D341Med (cell line): ENCODE measurements at regions not wholly inside any gene's neighbourhood (a gene's known extent, or its start where the extent isn't known, plus 50 kb on each side); places are given as distances from the start of the nearest gene placed in this dataset.

ENCODE experiments used
- DNase-seq: peaks from one replicate; pipeline ENCODE4 v3.0.0; 2012; ENCODE audit warnings: low spot score

DNA sequence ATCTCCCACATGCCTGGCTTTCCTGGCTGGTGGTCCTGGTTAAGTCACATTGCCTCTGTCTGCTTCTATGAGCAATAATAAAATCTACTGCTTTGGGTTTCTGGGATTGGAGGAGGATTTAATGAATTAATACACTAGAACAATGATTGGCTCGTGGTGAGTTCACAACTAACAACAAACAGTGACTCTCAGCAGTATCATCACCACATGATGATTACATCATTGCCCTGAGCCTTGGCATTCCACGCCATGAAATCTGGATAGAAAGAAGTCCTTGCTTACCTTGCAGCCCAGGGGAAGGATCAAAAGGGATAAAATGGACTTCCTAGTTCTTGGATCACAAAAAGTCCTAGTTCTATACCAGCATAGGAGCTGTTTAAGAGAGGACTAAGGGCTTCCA is 1069.0 kb downstream of the VRK1 start:
- no peak for DNase-seq

DNA sequence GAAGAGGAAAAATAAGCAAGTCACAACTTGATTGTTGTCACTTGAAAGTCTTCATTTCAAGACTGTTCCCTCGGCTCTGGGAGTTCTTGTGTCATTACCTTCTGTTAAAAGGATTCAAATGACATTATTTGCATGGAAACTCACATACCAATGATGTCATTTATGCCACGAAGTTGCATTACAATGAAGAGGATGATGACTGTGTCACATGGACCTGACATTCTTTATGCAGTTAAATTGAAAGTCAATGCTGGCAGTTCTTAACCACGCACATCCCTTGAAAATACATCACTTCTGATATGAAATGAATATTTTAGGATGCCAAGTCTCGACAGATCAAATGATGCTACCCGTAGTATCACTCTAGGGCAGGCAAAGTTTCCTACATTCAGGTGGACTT is 1069.5 kb downstream of the VRK1 start:
- no peak for DNase-seq

DNA sequence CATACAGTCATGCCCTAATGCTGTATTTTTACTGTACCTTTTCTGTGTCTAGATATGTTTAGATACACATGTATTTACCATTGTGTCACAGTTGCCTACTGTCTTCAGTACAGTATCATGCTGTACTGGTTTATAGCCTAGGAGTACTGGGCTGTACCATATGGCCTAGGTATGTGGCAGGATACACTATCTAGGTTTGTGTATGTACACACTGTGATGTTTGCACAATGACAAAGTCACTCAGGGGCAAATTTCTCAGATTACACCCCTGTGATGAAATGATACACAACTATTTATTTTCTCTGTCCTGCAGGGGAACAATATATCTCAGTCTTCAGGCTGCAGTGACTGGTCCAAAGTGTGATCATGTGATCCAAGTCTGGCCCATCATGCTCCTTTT is 1076.1 kb downstream of the VRK1 start:
- DNase-seq = no peak

DNA sequence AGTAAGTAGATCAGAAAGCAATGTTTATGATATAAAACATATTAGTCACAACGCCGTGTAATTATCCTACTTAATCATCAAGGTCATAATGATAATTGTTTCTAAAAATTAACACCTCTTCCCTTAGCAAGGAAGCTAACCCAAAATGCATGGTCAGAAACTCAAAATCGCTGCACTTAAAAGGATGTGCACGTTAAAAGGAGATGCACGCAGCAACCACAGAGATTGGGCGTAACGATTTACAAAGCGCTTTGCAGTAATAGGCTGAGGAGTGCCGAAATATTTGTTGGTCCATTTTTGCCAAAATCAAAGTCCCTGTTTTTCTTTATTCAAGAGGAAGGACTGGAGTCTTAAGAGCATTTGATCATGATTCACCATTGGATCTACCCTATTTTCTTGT is 1077.2 kb downstream of the VRK1 start:
- DNase-seq = no peak

DNA sequence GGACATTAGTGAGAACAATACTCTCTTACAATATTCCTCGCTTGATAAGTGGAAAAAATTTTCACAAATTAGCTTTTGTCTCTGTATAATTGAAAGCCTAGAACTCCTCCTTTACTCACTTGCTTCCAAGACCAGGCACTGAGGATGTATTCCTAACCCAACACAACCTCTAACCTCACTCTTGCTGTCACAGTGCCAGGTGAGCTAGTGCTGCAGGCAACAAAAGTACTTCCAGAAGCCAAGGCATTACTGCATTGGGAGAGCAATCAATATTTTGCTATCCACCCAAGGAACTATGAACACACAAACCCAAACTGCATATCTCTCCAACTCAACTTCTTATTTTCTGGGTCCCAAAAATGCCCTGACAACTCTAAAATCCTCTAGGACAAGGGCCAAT is 1081.0 kb downstream of the VRK1 start:
- no peak for DNase-seq

DNA sequence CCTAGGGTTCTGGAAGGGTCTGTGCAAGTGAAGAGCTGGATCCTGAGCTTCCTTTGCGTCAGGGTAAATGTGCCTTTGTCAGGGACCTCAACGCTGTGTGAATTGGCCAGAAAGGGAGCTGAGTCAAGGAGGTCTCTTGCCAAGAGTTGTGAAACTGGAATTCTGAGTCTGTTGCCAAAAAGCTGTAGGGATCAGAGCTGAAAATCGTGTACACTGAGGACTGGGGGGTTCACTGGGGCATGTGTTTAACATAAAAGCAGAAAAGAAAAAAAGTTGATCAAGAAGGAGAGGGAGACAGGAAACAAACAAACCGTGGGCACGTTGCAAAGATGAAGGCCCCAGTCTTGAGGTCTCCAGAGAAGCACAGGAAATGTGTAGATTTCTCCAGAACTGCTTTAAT is 1081.5 kb downstream of the VRK1 start:
- DNase-seq = no peak

DNA sequence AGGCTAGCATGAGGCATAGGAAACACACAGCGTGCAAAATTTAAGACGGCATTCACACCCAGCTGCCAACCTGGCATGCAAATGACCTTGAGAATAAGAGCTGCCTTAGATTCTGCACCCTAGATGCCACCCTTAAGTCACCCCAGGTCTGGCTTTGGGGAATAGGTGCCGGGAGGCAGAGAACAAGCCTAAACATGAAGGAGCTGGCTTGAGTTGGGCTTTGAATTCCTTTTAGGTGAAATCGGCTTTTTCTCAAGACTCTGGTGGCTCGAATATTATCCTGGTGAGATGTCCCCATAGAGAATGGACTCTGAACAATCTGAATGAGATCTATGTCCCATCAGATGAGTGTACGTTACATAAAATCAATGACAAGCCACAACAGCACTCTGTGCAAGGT is 1090.5 kb downstream of the VRK1 start:
- no peak for DNase-seq

DNA sequence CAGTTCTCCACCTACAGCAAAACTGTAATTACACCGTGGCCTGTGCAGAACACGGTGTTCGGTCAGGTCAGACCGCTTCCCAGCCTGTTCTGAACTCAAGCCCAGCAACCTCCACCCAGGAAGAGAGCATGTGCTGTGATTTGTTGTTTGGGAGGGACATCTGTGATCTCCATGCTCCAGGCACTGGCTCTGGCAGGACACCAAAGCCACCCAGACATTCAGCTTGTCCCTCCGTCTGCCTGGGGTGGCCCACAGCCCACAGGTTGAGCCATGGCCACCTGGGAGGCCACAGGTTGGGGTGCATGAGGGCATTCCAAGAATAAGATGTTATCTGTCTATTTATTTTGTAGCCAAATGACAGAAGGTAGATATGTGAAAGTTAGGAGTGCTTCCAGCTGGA is 1091.1 kb downstream of the VRK1 start:
- DNase-seq = no peak

DNA sequence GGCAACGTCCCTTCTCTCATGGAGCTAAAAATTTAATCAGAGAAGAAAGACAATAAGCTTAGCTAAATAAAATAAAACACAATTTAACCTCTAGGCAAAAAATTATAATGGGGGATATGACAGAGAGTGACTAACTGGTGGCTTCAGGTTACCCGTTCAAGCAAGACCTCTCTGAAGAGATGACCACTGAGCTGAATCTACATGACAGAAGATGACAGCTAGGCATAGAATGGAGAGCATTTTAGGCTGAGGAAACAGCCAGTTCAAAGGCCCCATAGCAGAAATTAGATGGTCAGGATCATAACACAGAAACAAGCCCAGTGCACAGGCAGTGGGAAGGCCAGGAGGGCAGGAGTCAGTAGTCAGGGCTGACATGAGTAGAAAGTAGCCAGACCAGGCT is 1094.3 kb downstream of the VRK1 start:
- no peak for DNase-seq

DNA sequence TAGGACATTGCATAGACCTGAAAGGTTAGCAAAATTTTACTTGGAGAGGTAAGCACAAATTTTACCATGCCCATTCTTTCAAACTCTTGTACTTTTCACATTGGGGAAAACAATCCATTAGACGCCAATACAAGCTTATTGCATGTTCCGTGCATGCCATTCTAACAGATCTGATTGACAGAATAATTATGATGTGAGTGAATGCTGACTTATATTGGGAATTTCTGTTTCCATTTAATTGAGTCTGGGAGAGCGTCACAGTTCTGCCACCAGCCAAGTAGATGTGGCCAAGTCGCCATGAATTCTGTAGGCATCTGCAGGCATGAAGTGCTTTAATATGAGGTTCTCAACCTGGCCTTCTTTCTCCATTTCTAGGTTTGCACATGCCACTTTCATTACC is 1097.4 kb downstream of the VRK1 start:
- DNase-seq = no peak

DNA sequence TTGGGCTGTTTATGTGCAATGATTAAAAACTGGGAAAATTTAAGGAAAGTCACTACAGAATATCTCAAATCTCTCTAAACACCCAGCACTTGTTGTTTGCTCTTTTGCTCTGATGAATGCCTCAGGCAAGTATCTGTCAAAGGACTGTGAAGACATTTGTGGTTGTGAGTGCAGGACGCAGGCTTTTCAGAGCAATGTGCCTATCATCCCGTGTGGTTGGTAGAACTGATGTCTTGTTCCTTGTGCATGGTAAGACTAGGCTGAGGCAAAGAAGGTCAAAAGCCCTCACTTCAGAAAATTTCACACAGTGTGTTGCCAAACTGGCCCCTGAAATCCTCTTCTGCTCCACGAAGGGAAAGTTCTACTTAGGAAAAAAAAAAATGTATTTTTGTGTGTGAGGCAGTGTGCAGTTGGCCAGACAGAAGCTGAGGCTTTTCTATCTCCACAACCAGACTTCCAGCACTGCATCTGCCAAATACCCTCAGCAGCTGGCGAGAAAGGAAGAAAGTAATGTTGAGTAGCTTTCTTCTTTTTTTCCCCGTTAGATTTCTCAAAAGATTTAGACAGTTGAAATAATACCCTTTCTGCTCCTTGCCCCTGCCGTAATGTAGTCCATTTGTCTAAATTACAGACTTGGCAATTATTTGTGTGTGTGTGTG is 1103.1 kb downstream of the VRK1 start:
- no peak for DNase-seq

DNA sequence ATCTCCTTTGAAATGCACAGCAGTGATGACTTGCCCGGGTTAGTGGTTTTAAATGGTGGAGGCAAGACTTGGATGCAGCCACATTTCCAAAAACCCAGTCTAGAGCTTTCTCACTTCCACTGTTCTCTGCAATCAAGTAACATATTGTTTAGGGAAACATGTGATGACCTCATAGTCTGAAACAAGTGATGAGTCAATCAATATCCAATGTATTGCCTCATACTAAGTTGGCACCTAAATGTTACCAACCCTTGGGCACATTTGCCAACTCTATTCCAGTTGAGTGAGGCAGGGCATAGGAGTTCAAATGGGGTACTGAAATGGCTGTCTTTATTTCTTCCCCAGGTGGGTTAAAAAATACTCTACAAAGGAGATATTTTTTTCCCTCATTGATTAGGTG is 1105.4 kb downstream of the VRK1 start:
- DNase-seq = no peak

DNA sequence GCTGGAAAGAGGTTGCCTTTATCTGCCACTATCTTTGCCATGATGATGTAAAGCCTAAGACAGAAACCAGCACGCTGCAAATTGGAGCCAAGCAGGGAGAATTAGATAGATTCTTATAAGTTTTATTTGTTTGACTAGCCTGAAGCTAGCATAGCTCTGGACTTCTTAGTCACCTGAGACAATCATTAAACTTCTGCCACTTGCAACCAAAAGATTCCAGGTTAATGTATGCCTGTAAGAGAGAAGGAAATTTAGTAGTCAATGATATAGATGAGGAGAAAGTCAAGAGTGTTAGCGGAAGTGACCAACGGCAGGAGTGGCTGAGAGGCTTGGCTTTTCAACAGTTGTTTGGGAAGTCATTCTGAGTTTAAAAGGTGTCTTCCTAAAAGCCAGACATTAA is 1106.6 kb downstream of the VRK1 start:
- DNase-seq = no peak

DNA sequence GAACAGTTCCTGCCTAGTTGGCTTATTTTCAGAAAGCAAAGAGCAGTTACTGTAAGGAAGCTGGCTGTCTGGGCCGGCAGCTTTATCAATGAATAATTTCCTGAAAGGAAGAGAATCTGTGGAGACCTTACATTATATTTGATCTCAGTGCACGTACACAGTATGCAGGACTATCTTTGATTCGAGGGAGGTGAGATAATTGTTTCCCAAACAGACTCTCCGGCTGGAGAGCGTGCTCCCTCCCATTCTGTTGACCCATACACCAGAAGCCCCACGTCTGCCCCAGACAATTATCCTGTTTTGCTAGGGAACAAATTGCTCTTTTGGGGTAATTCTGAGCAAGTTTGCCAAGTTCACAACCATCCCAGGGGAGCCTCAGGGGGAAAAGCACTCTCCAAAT is 1115.0 kb downstream of the VRK1 start:
- DNase-seq = no peak

DNA sequence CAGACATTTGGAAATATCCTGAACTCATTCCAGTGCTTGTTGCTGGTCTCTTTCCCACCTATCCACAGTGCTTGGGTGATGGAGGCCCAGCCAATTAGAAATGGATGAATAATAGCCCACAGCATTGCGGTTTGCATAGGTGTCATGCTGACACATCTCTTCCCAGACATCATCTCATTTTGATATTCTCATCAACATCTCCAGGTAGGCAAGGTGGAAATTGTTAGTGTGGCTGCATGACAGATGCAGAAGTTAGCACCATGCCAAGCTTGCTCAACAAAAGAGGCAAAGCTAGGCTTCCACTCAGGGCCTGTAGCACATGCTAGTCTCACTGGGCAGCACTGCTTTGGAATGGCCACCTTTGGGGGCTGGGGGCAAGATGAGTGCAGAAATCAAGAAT is 1118.9 kb downstream of the VRK1 start:
- no peak for DNase-seq

DNA sequence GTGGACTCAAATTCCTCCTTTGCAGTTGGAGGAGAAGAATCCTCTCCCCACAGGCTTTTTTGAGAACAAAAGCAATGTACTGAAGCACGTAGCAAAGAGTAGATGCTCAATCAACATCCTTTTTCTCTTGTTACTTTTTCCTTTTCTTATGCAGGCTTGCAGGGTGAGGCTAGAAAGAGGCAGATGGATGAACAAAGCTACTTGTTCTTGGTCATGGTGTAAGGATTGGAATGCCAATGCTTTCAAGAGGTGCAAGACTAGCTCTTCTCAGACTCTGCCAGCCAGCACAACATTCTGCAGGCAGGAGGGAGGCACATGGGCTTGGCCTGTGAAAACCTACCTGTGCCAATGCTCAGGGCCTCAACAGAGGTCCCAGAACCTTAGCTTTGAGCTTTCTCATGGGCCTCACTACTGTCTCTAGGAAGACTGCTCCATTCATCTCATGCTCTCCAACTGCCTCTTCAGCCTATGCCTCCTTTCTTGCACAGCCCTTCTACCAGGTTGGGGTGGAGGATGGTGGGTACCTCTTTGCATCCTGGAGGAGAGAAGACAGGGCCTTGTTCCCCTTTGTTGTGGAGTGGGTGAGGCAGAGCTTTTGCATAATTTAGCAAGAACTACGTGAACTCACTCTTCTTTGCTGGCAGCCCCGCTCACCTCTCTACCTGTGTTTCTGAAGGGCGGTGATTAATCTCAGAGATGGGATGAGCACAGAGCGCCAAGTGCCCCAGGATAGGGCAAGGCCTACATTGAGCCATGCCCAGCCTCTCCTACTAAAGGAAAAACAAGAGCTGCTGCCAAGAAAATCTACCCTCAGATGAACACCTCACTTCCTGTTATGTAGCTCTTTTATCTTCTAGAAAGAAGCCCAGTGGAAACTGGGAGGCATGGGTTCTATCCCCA is 1119.7 kb downstream of the VRK1 start:
- no peak for DNase-seq

DNA sequence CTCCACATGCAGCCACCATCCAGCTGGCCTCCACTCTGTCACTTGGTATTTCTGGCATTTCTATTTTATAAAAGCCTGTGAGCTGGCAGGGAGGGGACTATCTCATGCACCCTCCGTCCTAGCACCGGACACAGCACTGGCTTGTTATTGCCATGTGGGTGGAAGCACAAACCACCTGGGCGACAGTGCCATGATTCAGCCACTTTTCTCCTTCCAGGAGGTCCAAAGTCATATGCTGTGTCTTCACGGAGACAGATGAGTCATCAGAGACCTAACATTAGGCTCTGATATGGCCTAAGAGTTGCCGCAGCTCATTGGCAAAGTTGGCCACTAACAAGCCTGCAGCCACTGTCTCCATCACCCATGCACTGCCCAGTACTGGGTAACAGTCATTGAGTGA is 1123.0 kb downstream of the VRK1 start:
- no peak for DNase-seq

DNA sequence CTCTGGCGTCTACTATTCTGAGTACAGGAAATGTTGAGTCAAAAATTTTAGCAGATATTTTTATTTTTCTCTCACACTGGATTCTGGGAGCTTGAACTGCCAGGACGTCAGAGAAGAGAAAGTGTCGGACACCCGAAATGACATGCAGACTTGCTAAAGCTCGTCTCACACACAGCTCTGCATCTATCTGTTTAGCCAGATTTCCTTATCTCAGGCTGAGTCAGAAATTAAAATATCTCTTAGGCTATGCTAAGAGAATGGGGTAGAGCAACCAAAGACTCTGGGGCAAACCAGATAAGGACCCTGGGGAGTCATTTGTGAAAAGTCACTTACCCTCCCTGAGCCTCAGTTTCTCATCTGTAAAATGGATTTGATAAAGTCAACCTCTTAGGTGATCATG is 1124.1 kb downstream of the VRK1 start:
- DNase-seq = no peak

DNA sequence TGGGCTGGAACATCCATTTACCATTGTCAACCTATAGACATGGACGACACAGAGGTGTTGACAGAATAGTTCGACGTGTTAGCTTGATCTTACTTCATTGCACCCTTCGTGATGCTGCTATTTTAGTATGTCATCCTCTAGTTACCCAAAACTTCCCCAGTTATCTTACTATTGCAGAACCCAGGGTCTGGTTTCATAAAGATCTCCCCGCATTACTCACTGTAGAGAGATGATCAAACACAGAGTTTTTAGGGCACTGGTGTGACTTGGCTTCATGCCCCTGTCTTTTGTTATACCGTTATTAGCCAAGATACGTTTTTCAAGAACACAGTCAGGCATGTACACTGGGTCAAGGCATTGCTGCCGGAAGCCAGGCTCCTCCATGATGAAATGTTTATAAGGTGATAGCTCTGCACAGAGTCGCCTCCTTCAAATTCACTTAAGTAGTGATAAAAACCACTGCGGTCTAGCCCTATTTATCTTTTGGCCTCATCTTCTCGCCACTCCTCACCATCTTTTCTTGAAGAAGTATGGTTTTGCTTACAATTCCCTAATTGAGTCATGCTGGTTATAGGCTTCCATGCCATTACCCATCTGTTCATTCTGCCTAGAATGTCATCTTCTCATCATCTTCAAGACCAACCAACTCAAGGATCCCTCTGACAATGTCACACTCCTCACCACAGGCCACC is 1127.9 kb downstream of the VRK1 start:
- no peak for DNase-seq

DNA sequence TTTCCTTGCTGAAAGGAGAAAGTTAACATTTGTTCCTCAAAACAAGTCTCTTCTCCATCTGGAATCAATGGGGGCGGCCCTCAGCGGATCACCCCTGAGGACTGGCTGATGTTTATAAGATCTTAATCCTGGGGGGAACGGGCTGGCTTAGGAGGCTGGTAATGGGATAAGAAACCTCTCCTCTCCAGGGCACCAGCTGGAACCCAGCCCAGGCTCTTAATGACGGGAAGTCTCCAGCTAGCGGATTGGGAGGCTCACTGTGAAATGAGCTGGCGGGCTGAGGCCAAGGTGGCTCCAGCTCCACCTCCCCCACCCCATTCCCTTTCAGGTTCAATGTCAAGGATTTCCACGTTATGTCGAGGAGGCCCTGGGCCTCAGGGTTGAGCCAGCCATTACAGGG is 1133.0 kb downstream of the VRK1 start:
- DNase-seq = peak; percentile 86

DNA sequence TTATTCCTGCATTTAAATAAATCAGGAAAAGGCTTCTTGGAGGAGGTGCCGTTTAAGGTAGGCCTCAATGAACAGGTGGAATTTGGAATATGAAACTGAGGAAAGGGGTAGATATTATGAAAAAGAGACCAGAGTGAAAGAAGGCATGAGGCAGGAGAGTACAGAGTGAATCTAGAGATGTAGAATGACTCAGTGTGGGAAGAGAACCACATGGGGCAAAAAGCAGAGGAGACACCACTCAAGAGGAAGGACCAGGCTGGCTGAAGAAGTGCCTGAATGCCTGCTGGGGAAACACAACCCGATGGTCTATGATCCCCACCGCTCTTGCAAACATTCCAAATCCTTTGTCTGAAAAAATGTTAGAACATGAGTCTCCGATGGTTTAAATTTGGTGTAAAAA is 1134.1 kb downstream of the VRK1 start:
- DNase-seq = no peak

DNA sequence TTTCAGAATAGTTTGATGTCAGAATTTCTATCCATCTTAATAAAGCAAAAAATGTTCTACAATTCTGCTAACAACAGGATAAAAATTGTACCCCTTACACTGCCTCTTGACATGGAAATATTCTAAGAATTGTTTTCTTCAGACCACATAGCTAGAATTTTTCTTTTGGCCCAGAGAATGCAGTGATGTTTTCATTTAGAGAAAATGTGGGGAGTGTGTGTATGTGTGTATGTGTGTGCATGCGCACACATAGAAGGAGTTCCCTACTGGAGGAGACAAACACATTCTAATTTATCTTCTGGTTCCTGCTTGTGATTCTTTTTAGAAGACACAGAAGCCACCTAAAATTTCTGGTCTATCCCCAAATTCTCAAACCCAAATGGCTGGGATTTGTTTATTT is 1145.7 kb downstream of the VRK1 start:
- DNase-seq = no peak

DNA sequence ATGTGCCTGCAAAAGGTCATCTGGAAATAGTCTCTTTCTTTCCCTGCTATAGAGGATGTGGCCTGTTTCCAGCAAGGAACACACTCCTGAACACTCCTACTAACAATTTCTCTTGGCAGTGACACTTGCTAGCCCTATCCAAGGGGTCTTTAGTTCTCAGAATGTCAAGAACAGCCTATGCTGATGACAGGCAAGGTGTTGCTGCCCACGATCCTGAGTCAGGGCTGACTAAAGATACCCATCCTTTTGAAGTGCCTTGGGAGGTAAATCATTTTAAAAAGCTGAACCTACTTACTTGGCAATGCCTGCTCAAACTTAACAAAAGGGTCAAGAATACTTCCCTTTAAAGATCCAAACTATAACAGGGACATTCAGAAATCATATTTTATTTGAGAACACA is 1146.4 kb downstream of the VRK1 start:
- no peak for DNase-seq
